ENCODE measurements at regions not wholly inside any gene's neighbourhood (a gene's known extent, or its start where the extent isn't known, plus 50 kb on each side); places are given as distances from the start of the nearest gene placed in this dataset.
"Not testable (repeated sequence)": the region's sequence is repeated elsewhere in the genome, so short reads cannot be mapped to it uniquely, and the experiment has no call there.

- CTCF ChIA-PET = interaction anchor here (0.5 to 0.6 kb wide), 2 partner anchors 61 to 989 kb away, joined by 4 to 5 read pairs; no protein-coding TSS in a partner anchor
These were observed 734.6 kb upstream of the FAT3 start for GRCh38 chr11:91489989-91490388.

GRCh38 chr11:91483956-91484355 lies 740.7 kb upstream of the FAT3 start:
- H3K4me1 ChIP-seq (ENCODE audit: control insufficient read depth, insufficient read depth, low read length); H3K9me3 ChIP-seq (ENCODE audit: control insufficient read depth, insufficient read depth, low read depth, low read length); H3K4me3 ChIP-seq (ENCODE audit: low read depth, low read length); POLR2A ChIA-PET; H3K27ac ChIP-seq (ENCODE audit: extremely low read depth, low read depth, low read length); H3K36me3 ChIP-seq (ENCODE audit: control insufficient read depth in 2 of 2, insufficient read depth in 1 of 2, low read length in 2 of 2): not testable (repeated sequence)
- CTCF ChIA-PET = interaction anchor here (0.6 kb wide), 1 partner anchor 743 kb away, joined by 3 read pairs; no protein-coding TSS in a partner anchor

More at GRCh38 chr11:91489989-91490388, 734.6 kb upstream of the FAT3 start:
- TF ChIP-seq ZNF221 (tag by site-specific recombination; IDR thresholded peaks at IDR 0.05; ENCODE audit: borderline replicate concordance) = no peak
- no peak for TF ChIP-seq ZSCAN16 (tag by site-specific recombination; IDR thresholded peaks at IDR 0.05)
- no peak for TF ChIP-seq YY2 (tag by site-specific recombination; IDR thresholded peaks at IDR 0.05)
- no peak for TF ChIP-seq IKZF3 (tag by site-specific recombination; IDR thresholded peaks at IDR 0.05)
- no peak for TF ChIP-seq HOXD13 (CRISPR knock-in tag; IDR thresholded peaks at IDR 0.05; ENCODE audit: borderline replicate concordance)
- no peak for TF ChIP-seq ZNF530 (tag by site-specific recombination; IDR thresholded peaks at IDR 0.05; ENCODE audit: low read depth)
- no peak for TF ChIP-seq KLF7 (tag by site-specific recombination; IDR thresholded peaks at IDR 0.05; ENCODE audit: borderline replicate concordance)
- no peak for TF ChIP-seq MYNN (tag by site-specific recombination; IDR thresholded peaks at IDR 0.05; ENCODE audit: borderline replicate concordance)
- no peak for TF ChIP-seq SP2 (tag by site-specific recombination; IDR thresholded peaks at IDR 0.05)
- TF ChIP-seq, protein P1, sequence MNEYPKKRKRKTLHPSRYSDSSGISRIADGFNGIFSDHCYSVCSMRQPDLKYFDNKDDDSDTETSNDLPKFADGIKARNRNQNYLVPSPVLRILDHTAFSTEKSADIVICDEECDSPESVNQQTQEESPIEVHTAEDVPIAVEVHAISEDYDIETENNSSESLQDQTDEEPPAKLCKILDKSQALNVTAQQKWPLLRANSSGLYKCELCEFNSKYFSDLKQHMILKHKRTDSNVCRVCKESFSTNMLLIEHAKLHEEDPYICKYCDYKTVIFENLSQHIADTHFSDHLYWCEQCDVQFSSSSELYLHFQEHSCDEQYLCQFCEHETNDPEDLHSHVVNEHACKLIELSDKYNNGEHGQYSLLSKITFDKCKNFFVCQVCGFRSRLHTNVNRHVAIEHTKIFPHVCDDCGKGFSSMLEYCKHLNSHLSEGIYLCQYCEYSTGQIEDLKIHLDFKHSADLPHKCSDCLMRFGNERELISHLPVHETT (tag by site-specific recombination; IDR thresholded peaks at IDR 0.05) = no peak
- TF ChIP-seq ZNF473 (tag by site-specific recombination; IDR thresholded peaks at IDR 0.05) = no peak
- TF ChIP-seq ZNF157 (tag by site-specific recombination; IDR thresholded peaks at IDR 0.05) = no peak
- TF ChIP-seq ZNF692 (tag by site-specific recombination; IDR thresholded peaks at IDR 0.05) = no peak
- no peak for TF ChIP-seq ZBTB11 (tag by site-specific recombination; conservative IDR thresholded peaks at IDR 0.05; ENCODE audit: low read depth)
- TF ChIP-seq ZNF169 (tag by site-specific recombination; IDR thresholded peaks at IDR 0.05) = no peak
- no peak for TF ChIP-seq ZSCAN30 (tag by site-specific recombination; IDR thresholded peaks at IDR 0.05)
- no peak for TF ChIP-seq KLF8 (tag by site-specific recombination; IDR thresholded peaks at IDR 0.05)
- no peak for TF ChIP-seq SCRT1 (tag by site-specific recombination; IDR thresholded peaks at IDR 0.05; ENCODE audit: borderline replicate concordance)
- H3K4me1 ChIP-seq (ENCODE audit: control insufficient read depth, insufficient read depth, low read length) = no peaks in the 10 kb centered on the region
- H3K4me3 ChIP-seq (ENCODE audit: low read depth, low read length) = no peak overlapping the region
- H3K9me3 ChIP-seq (ENCODE audit: control insufficient read depth, insufficient read depth, low read depth, low read length) = no peaks in the 10 kb centered on the region
- no peaks in the 10 kb centered on the region for H3K36me3 ChIP-seq (ENCODE audit: control insufficient read depth in 2 of 2, insufficient read depth in 1 of 2, low read length in 2 of 2)
- H3K27ac ChIP-seq (ENCODE audit: extremely low read depth, low read depth, low read length) = no peak overlapping the region
- POLR2A ChIA-PET = no interaction called here

DNA sequence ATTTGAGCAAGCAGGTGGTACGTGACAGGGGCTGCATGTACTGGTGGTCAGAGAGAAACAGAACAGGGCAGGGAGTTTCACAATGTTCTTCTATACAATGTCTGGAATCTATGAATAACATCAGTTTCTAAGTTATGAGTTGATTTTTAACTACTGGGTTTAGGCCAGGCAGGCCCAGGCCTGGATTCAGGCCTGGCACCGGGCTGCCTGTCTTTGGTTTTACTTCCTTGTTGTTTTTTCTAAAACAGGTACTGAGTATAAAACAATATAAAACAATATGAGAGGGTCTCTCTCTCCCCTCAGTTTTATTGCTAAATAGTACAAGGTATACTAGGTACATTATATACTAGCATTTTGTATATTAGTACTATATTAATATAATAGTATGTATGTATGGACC lies 742.7 kb upstream of the FAT3 start:
- POLR2A ChIA-PET; H3K27ac ChIP-seq (ENCODE audit: extremely low read depth, low read depth, low read length); H3K4me1 ChIP-seq (ENCODE audit: control insufficient read depth, insufficient read depth, low read length); H3K4me3 ChIP-seq (ENCODE audit: low read depth, low read length); CTCF ChIA-PET; H3K9me3 ChIP-seq (ENCODE audit: control insufficient read depth, insufficient read depth, low read depth, low read length); H3K36me3 ChIP-seq (ENCODE audit: control insufficient read depth in 2 of 2, insufficient read depth in 1 of 2, low read length in 2 of 2): not testable (repeated sequence)
